ENCODE measurements at regions not wholly inside any gene's neighbourhood (a gene's known extent, or its start where the extent isn't known, plus 50 kb on each side); places are given as distances from the start of the nearest gene placed in this dataset.

DNA sequence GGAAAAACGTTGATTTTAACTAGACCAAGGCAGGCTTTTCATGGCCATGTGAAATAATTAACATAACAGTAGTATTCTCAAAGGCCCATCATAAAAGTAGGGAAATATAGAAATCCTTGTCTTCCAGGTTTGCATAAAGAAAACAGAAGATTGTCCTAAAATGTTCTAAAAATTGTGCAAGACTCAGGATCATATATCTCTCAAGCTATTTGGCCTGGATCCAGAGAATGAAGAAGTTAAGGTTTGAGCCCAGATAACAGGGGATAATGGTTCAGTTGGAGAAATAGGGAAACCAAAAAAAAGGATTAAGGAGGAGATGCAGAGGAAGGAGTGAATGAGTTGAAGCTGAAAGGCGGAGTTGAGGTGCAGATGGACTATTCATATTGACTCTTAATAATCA lies 555.5 kb upstream of the NR5A2 start:
- TF ChIP-seq, protein P1, sequence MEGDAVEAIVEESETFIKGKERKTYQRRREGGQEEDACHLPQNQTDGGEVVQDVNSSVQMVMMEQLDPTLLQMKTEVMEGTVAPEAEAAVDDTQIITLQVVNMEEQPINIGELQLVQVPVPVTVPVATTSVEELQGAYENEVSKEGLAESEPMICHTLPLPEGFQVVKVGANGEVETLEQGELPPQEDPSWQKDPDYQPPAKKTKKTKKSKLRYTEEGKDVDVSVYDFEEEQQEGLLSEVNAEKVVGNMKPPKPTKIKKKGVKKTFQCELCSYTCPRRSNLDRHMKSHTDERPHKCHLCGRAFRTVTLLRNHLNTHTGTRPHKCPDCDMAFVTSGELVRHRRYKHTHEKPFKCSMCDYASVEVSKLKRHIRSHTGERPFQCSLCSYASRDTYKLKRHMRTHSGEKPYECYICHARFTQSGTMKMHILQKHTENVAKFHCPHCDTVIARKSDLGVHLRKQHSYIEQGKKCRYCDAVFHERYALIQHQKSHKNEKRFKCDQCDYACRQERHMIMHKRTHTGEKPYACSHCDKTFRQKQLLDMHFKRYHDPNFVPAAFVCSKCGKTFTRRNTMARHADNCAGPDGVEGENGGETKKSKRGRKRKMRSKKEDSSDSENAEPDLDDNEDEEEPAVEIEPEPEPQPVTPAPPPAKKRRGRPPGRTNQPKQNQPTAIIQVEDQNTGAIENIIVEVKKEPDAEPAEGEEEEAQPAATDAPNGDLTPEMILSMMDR (IDR thresholded peaks at IDR 0.05) = no peak
- TF ChIP-seq EZH2phosphoT487 (IDR thresholded peaks at IDR 0.05) (no peak), EZH2 (IDR thresholded peaks at IDR 0.05) (no peak)

Data from neural progenitor cell (in vitro differentiated cells).